NT2/D1 (cell line): ENCODE measurements at regions not wholly inside any gene's neighbourhood (a gene's known extent, or its start where the extent isn't known, plus 50 kb on each side); places are given as distances from the start of the nearest gene placed in this dataset.

Experiments used
- SUZ12 ChIP-seq: IDR thresholded peaks from 2 replicates; pipeline ENCODE4 v1.6.1; 2011; ENCODE audit not compliant: insufficient read length, insufficient read depth; ENCODE audit errors: extremely low read depth
- YY1 ChIP-seq: IDR thresholded peaks from 2 replicates; pipeline ENCODE4 v1.6.1; 2011; ENCODE audit not compliant: insufficient read length, insufficient read depth
- ZNF274 ChIP-seq: IDR thresholded peaks from 2 replicates; pipeline ENCODE4 v1.6.1; 2011; ENCODE audit warnings: mild to moderate bottlenecking, low read depth, low read length

GRCh38 chr3:25289663-25290062 is 138.4 kb upstream of the RARB start:
- TF ChIP-seq ZNF274 (no peak), SUZ12 (no peak), YY1 (no peak)
